ENCODE measurements at regions not wholly inside any gene's neighbourhood (a gene's known extent, or its start where the extent isn't known, plus 50 kb on each side); places are given as distances from the start of the nearest gene placed in this dataset.
A peak's percentile ranks its signal among the peaks of the same experiment; 100 is the strongest.
"Not testable (repeated sequence)": the region's sequence is repeated elsewhere in the genome, so short reads cannot be mapped to it uniquely, and the experiment has no call there.

GRCh38 chr12:87059231-87059630, 803.0 kb upstream of the MGAT4C start:
- no peak for DNase-seq

DNA sequence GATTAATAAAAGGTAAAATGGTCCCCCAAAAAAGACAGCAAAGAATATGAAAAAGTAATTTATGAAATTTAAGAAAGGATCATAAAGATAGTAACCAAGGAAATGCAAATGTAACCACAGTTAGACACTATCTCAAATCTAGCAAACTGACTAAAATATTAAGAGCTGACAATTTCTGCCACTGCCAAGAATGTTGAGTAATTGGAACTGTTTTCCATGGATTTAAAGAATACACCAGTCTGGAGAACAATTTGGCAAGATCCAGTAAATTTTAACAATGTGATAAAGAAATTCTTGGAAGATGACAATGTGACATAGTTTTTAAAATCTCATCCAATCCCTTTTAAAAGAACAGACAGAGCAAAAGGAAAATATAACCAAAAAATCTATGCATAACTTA, 798.0 kb upstream of the MGAT4C start:
- peak; percentile 11 for DNase-seq

DNA sequence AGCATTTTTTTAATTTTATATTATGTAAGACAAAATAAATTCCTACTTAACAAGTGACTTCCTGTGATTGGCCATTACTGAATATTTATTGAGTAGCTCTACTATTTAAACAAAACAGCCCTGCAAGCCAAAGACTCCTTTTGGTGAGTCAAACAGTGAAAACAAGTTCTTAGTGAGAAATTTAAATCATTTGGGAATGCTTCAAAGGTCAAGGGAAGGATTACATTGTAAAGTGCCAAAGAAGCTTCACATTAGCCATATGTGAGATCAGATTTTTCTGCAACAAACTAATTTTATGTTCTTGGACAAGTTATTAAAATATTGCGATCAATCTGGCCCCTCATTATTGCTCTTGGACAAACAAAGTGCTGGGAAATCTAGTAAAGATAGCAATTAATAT, 795.4 kb upstream of the MGAT4C start:
- DNase-seq = no peak

- no peak for DNase-seq
Measured at GRCh38 chr12:87047691-87048090, 791.5 kb upstream of the MGAT4C start.

DNA sequence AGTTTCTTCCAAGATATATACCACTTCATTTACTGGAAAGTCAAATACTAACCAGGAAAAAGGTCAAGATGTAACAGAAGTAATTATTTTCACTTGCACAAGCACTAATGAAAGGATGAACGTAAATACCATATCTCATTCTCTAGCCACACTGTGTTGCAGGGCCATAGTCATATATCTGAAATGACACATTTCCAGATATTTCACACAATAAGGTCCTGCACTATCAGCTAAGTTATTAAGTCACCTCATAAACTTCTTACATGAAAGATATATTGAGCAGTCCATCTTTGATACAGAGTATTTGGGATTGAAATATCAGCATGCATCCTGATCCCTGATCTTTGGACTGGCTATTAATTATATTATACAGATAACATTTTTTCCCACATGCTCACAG, 783.3 kb upstream of the MGAT4C start:
- no peak for DNase-seq

DNA sequence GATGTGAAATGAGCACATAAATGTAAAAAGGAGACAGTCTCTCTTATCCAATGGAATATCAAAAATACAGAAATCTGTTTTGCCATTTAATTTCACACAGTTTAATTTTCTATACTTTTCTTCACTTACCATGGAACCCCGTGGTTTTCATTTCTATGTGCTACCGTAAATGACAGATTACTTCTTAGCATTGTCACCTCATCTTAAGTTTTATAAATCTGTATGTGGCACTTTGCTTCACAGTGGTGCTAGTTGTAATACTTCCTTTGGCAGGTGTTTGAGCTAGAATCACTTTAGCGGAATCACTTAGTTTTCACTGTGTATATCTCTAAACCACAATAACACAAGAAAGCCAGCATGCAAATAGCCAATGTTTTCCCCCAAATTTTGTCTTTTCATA, 781.9 kb upstream of the MGAT4C start:
- DNase-seq = no peak

DNA sequence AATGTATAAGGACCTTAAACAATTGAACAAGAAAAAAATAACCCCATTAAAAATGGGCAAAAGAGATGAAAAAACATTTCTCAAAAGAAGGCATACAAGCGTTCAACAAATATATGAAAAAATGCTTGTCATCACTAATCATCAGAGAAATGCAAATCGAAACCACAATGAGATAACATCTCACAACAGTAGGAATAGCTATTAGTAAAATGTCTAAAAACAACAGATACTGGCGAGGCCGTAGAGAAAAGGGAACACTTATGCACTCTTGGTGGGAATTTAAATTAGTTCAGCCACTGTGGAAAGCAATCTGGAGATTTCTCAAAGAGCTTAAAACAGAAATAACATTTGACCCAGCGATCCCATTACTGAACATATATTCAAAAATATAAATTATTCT, 769.8 kb upstream of the MGAT4C start:
- no peak for DNase-seq

DNA sequence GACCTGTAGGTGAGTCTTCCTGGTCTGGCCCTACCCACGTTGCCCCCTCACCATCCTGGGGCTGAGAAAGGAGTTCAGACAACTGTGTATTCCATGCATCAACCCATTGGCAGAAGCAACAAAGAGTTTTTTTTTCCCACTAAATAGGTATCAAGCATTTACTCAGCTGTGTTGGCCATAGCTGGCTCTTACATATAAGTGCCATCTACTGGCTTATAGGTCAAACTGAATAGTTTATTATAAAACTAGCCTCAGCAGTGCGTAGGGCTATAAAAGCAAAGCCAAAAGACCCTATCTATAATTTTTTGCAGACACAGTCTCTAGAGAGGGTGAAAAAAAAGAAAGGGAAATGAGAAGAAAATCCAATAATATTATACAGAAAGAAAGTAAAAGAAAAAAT, 765.2 kb upstream of the MGAT4C start:
- no peak for DNase-seq

DNA sequence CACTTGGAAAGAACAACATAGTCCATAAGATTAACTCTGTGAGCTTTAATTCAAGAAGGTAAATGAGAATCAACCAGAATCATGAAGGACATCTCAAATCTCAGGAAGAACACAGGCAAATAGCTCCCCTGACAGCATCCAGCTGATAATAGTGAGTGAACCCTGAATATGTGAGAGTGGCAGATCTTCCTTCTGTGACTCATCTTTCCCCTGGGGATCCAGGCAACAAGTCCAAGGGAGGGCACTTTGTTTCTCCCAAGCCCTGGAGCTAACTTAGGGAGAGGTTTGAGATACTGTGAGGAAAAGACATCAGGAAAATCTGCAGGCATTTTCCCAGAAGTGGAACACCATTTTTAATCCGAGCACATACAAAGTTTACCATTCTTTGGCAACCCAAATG, 763.9 kb upstream of the MGAT4C start:
- peak; percentile 2 for DNase-seq

GRCh38 chr12:87015352-87015751, 759.2 kb upstream of the MGAT4C start:
- DNase-seq = no peak

GRCh38 chr12:87008785-87009384, 752.7 kb upstream of the MGAT4C start:
- DNase-seq = no peak

- no peak for DNase-seq
Measured at GRCh38 chr12:87001102-87001501, 744.9 kb upstream of the MGAT4C start.

DNA sequence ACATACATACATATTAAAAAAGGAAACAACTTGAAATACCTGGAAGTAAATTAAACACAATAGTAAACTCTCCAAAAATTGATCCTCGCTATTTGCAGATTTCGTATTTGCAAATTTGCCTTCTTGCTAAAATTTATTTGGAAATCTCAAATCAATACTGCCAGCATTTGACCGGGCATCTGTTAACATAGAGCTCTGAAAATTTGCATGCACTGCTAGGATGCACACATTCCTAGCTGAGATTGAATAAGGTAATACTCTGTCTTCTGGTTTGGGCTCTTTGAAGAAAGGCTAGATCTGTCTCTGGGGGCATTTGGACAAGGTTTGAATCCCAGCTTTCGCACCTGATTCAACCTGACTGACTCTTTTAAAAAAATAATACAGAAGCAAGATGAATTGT, 729.1 kb upstream of the MGAT4C start:
- DNase-seq = no peak

DNA sequence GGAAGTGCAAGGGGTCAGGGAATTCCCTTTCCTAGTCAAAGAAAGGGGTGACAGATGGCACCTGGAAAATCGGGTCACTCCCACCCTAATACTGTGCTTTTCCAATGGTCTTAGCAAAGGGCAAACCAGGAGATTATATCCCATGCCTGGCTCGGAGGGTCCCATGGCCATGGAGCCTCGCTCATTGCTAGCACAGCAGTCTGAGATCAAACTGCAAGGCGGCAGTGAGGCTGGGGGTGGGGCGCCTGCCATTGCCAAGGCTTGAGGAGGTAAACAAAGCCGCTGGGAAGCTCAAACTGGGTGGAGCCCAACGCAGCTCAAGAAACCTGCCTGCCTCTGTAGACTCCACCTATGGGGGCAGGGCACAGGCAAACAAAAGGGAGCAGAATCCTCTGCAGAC, 714.4 kb upstream of the MGAT4C start:
- not testable (repeated sequence) for DNase-seq

DNA sequence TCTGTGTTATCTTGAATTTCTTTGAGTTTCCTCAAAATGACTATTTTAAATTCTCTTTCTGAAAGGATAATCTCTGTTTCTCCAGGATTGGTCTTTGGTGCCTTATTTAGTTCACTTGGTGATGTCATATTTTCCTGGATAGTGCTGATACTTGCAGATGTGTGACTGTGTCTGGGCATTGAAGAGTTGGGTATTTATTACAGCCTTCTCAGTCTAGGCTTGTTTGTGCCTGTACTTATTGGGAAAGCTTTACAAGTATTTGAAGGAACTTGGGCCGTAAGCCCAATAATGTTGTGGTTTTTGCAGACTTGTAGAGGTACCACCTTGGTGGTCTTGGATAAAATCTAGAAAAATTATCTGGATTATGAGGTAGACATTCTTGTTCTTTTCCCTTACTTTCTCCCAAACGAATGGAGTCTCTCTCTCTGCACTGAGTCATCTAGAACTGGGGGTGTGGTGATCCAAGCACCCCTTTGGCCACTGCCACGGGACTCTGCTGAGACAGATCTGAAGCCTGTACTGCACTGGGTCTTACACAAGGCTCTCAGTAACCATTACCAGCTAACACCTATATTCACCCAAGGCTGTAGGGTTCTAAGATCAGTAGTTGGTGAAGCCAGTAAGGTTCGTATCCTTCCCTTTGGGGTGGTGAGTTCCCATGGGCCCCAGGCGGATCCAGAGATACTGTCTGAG, 703.7 kb upstream of the MGAT4C start:
- no peak for DNase-seq

DNA sequence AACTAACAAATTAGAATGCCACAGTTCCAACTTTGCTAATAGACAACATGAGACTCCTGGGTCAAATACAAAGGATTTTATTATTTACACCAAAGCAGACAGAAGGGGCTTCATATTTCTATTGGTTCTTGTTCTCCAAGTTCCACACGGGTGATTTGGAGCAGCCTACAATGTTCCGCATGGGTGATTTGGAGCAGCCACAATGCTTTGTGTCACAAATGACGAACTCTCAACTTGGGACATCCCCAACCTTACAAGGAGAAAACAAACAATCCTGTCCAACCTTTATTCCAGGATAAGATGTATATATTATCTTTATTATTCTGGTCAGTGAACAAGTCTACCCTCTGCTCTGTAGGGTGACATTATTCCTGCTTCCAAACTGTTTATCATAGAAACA, 694.3 kb upstream of the MGAT4C start:
- DNase-seq = no peak

- DNase-seq = no peak
Measured at GRCh38 chr12:86950043-86950442, 693.9 kb upstream of the MGAT4C start.

- peak; percentile 9 for DNase-seq
Measured at GRCh38 chr12:86948851-86949250, 692.7 kb upstream of the MGAT4C start.

DNA sequence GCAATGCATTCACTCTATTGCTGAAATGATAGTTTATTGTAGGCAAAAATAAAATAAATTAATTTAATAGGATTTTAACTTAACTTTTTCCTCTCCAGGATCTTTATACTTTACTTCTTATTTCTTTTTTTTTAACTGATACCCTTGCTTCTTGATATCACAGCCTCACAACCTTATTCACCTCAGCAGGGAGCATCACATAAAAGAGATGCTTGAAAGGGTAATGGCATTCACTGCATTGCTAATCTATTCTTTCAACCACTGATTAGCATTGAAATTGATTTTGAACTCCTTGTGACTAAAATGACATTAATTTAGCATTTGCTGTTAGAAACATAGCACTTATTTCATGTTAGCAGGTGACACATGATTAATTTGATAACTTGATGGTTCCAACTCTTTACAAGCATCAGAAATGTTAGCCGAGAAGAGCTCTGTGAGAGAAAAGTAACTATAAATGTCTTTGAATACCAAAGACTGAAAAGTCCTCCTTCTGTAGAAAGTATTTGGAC, 689.5 kb upstream of the MGAT4C start:
- DNase-seq = no peak

GRCh38 chr12:86944197-86944819, 688.1 kb upstream of the MGAT4C start:
- DNase-seq = not testable (repeated sequence)

DNA sequence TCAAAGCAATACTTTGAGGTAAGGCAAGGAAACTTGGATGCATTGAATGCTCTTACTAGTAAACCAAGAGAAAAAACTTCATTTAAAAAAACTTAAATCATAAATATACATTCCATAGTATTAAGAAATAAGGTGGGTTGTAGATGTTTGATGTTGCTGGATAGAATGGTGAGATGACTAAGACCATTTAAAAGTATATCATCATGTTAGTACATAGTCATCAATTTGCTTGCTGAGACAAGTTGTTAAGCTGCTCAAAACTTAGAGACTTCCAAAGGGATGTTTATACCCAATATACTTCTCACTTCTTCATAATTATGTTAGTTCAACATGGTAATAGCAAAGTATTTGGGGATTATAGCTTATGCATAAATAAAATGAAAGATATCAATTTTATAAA, 675.5 kb upstream of the MGAT4C start:
- no peak for DNase-seq

GRCh38 chr12:86929962-86930361, 673.8 kb upstream of the MGAT4C start:
- DNase-seq = peak; percentile 56

GRCh38 chr12:86917121-86917520, 660.9 kb upstream of the MGAT4C start:
- DNase-seq = no peak

DNA sequence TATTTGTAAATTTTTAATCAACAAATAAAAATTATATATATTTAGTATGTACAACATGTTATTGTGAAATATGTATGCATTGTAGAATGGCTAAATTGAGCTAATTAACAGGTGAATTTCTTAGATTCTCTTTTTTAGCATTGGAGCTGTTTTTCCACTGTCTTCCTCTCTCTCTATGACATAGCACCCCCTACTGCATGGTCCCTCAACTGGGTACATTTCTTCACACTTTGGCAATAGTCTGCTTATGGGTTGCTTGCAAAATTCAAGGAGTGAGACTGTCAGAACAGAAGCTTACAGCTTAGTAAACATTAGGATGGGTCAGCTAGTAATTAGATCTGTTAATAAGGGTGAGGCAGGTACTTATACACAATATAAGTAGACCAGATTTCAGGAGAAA, 658.5 kb upstream of the MGAT4C start:
- peak; percentile 50 for DNase-seq
